ENCODE measurements at regions not wholly inside any gene's neighbourhood (a gene's known extent, or its start where the extent isn't known, plus 50 kb on each side); places are given as distances from the start of the nearest gene placed in this dataset.

DNA sequence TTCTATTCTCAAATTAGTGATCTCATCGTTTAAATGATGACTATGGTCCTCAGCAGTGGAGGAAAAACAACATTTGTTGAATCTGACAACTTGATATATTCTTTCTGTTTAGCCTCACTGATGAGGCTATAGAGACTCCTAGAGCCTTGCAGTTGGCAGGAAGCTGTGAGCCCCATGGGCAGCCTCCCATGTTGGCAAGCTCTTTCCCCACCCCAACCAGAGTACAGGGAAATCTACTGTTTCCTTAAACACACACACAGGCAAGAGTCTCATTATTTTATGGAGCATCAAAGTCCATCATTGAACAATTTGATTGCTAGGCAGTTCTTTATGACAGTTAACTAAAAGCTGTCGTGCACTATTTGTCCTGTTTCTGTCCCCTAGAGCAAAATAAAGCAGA is 498.2 kb upstream of the CITED2 start:
- ChIA-PET CTCF (no interaction called here), POLR2A (no interaction called here)
- no peaks in the 10 kb centered on the region for H3K36me3 ChIP-seq (ENCODE audit: control insufficient read depth, insufficient read depth, low read length)
- H3K4me1 ChIP-seq = peaks cover 16% of the 10 kb centered on the region; the same call in 1 of the 2 replicates
- H3K27me3 ChIP-seq (replicated peaks; ENCODE audit: control insufficient read depth, insufficient read depth, low read length) = no peaks in the 10 kb centered on the region
- Mint-ChIP-seq H3K36me3 (ENCODE audit: insufficient read depth, unreplicated experiment) (no peaks in the 10 kb centered on the region), H3K27ac (ENCODE audit: unreplicated experiment) (no peak overlapping the region), H3K4me1 (ENCODE audit: low read depth, unreplicated experiment) (peaks cover 6% of the 10 kb centered on the region), H3K9me3 (ENCODE audit: unreplicated experiment) (no peaks in the 10 kb centered on the region), H3K27me3 (ENCODE audit: insufficient read depth, unreplicated experiment) (no peaks in the 10 kb centered on the region), H3K4me3 (ENCODE audit: unreplicated experiment) (no peak overlapping the region)
- TF ChIP-seq, protein P1, sequence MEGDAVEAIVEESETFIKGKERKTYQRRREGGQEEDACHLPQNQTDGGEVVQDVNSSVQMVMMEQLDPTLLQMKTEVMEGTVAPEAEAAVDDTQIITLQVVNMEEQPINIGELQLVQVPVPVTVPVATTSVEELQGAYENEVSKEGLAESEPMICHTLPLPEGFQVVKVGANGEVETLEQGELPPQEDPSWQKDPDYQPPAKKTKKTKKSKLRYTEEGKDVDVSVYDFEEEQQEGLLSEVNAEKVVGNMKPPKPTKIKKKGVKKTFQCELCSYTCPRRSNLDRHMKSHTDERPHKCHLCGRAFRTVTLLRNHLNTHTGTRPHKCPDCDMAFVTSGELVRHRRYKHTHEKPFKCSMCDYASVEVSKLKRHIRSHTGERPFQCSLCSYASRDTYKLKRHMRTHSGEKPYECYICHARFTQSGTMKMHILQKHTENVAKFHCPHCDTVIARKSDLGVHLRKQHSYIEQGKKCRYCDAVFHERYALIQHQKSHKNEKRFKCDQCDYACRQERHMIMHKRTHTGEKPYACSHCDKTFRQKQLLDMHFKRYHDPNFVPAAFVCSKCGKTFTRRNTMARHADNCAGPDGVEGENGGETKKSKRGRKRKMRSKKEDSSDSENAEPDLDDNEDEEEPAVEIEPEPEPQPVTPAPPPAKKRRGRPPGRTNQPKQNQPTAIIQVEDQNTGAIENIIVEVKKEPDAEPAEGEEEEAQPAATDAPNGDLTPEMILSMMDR (IDR thresholded peaks at IDR 0.05; ENCODE audit: insufficient read depth in 1 of 2, low read depth in 1 of 2, low read length in 1 of 2, severe bottlenecking in 1 of 2, unreplicated experiment in 1 of 2) = no peak
- BruUV-seq (replicated peaks) = no TSS peak
- no peaks in the 10 kb centered on the region for H3K9me3 ChIP-seq
- intact Hi-C loops (cut with micrococcal nuclease; ENCODE audit: unreplicated experiment) = no loop called here
- no peak for DNase-seq
- no peak overlapping the region for H3K4me3 ChIP-seq (ENCODE audit: low read depth, low read length)

DNA sequence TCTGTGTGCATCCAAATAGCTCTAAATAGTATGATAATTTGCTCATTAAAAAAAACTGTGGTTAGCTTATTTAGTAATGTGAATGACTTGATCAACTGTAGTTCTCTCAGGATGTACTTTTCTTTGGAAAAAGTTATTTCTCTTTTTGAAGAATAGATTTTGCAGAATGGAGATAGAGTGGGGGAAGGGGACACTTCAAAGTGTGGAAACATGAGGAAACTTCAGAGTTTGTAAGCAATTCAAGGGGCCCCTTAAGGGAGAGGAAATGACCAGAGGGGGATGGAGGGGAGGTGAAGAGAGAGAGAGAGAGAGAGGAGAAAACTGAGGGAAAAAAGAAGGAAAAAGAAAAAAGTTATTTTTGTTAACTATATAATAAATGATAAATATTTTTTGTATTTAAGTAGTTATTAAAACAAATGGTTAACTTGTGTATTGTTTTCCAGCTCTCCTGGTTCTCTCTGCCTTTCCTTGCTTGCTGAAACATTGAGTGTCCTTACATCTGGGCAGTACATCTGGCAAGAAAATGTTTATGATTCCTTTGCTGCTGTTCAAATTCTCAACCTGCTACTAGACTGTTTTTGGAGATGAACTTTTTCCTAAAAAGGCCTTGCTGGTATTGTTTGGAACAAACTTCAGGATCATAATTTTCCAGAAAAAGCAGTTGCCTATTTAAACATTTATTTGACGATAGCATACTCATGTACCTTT is 497.5 kb upstream of the CITED2 start:
- no peak for DNase-seq
- POLR2A ChIA-PET = no interaction called here
- Mint-ChIP-seq H3K4me3 (ENCODE audit: unreplicated experiment) (no peak overlapping the region), H3K4me1 (ENCODE audit: low read depth, unreplicated experiment) (peaks cover 6% of the 10 kb centered on the region), H3K27me3 (ENCODE audit: insufficient read depth, unreplicated experiment) (no peaks in the 10 kb centered on the region), H3K9me3 (ENCODE audit: unreplicated experiment) (no peaks in the 10 kb centered on the region), H3K36me3 (ENCODE audit: insufficient read depth, unreplicated experiment) (no peaks in the 10 kb centered on the region), H3K27ac (ENCODE audit: unreplicated experiment) (no peak overlapping the region)
- TF ChIP-seq, protein P1 (IDR thresholded peaks at IDR 0.05; ENCODE audit: insufficient read depth in 1 of 2, low read depth in 1 of 2, low read length in 1 of 2, severe bottlenecking in 1 of 2, unreplicated experiment in 1 of 2) = no peak
- CTCF ChIA-PET = no interaction called here
- H3K4me1 ChIP-seq = peaks cover 16% of the 10 kb centered on the region; the same call in 1 of the 2 replicates
- no peak overlapping the region for H3K4me3 ChIP-seq (ENCODE audit: low read depth, low read length)
- intact Hi-C loops (cut with micrococcal nuclease; ENCODE audit: unreplicated experiment) = no loop called here
- no peaks in the 10 kb centered on the region for H3K9me3 ChIP-seq
- no peaks in the 10 kb centered on the region for H3K27me3 ChIP-seq (replicated peaks; ENCODE audit: control insufficient read depth, insufficient read depth, low read length)
- BruUV-seq (replicated peaks) = no TSS peak
- no peaks in the 10 kb centered on the region for H3K36me3 ChIP-seq (ENCODE audit: control insufficient read depth, insufficient read depth, low read length)

DNA sequence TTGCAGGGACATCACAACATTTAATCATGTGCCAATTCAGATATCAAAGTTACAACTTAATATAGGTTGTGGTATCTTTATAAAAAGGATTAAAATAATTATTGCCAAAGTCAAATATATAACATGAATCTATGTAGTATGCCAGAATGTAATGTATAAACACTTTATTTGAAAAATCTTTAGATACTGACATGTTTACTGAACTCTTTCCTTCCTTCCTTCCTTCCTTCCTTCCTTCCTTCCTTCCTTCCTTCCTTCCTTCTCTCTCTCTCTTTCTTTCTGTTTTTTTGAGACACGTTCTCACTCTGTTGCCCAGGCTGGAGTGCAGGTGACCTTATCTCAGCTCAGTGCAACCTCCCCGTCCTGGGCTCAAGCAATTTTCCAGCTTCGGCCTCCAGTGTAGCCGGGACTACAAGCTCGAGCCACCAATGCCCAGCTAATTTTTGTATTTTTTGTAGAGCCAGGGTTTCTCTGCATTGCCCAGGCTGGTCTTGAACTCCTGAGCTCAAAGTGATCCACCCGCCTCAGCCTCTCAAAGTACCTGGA is 496.8 kb upstream of the CITED2 start:
- H3K4me1 ChIP-seq = peaks cover 16% of the 10 kb centered on the region; the same call in 1 of the 2 replicates
- no peaks in the 10 kb centered on the region for H3K27me3 ChIP-seq (replicated peaks; ENCODE audit: control insufficient read depth, insufficient read depth, low read length)
- no peak overlapping the region for H3K4me3 Mint-ChIP-seq (ENCODE audit: unreplicated experiment)
- POLR2A ChIA-PET = no interaction called here
- H3K4me1 Mint-ChIP-seq (ENCODE audit: low read depth, unreplicated experiment) = peaks cover 6% of the 10 kb centered on the region
- no TSS peak for BruUV-seq (replicated peaks)
- H3K4me3 ChIP-seq (ENCODE audit: low read depth, low read length) = no peak overlapping the region
- no peaks in the 10 kb centered on the region for H3K36me3 Mint-ChIP-seq (ENCODE audit: insufficient read depth, unreplicated experiment)
- H3K9me3 ChIP-seq = no peaks in the 10 kb centered on the region
- H3K9me3 Mint-ChIP-seq (ENCODE audit: unreplicated experiment) = no peaks in the 10 kb centered on the region
- no peaks in the 10 kb centered on the region for H3K27me3 Mint-ChIP-seq (ENCODE audit: insufficient read depth, unreplicated experiment)
- TF ChIP-seq, protein P1 (IDR thresholded peaks at IDR 0.05; ENCODE audit: insufficient read depth in 1 of 2, low read depth in 1 of 2, low read length in 1 of 2, severe bottlenecking in 1 of 2, unreplicated experiment in 1 of 2) = no peak
- intact Hi-C loops (cut with micrococcal nuclease; ENCODE audit: unreplicated experiment) = no loop called here
- H3K36me3 ChIP-seq (ENCODE audit: control insufficient read depth, insufficient read depth, low read length) = no peaks in the 10 kb centered on the region
- no peak for DNase-seq
- no peak overlapping the region for H3K27ac Mint-ChIP-seq (ENCODE audit: unreplicated experiment)
- CTCF ChIA-PET = no interaction called here
